Lung (tissue), 11 donors: ENCODE measurements at regions not wholly inside any gene's neighbourhood (a gene's known extent, or its start where the extent isn't known, plus 50 kb on each side); places are given as distances from the start of the nearest gene placed in this dataset.

Source experiments
- ATAC-seq: fragments of 200-7000 bp; cut with Tn5 transposase; one replicate; pipeline ENCODE4 v1.9.1; 2020; ENCODE audit warnings: moderate number of reproducible peaks; ENCODE audit not compliant: insufficient read depth, low FRiP score
- DNase-seq, 3 donors: peaks; one replicate each; pipeline ENCODE4 v3.0.0-alpha.2; 2013 to 2017
- H3K27ac ChIP-seq, 2 donors: one replicate each; pipeline ENCODE4 v1.5.1; 2013; ENCODE audit warnings: mild to moderate bottlenecking in 2 of 2, moderate library complexity in 2 of 2, control low read depth in 1 of 2, inconsistent platforms in 1 of 2, low read depth in 1 of 2, low read length in 1 of 2
- H3K27me3 ChIP-seq, 3 donors: one replicate each; pipeline ENCODE4 v1.5.1; 2013; ENCODE audit warnings: low read length in 2 of 3; ENCODE audit not compliant: control insufficient read depth in 3 of 3, insufficient read depth in 3 of 3
- H3K36me3 ChIP-seq, 4 donors: one replicate each; pipeline ENCODE4 v1.5.1; 2013; ENCODE audit warnings: low read length in 4 of 4, mild to moderate bottlenecking in 1 of 4, moderate library complexity in 1 of 4; ENCODE audit not compliant: control insufficient read depth in 4 of 4, insufficient read depth in 4 of 4
- H3K4me1 ChIP-seq, 5 donors: one replicate each; pipeline ENCODE4 v1.5.1; 2013; ENCODE audit warnings: low read length in 5 of 5, mild to moderate bottlenecking in 2 of 5, moderate library complexity in 1 of 5; ENCODE audit not compliant: control insufficient read depth in 5 of 5, insufficient read depth in 5 of 5
- H3K4me3 ChIP-seq: one replicate; pipeline ENCODE4 v1.5.1; 2013; ENCODE audit warnings: mild to moderate bottlenecking, control low read depth, moderate library complexity
- H3K9ac ChIP-seq, 2 donors: one replicate each; pipeline ENCODE4 v1.5.1; 2013; ENCODE audit warnings: low read length in 2 of 2, control low read depth in 1 of 2; ENCODE audit not compliant: insufficient read depth in 1 of 2
- H3K9me3 ChIP-seq, 4 donors: one replicate each; pipeline ENCODE4 v1.5.1; 2013; ENCODE audit warnings: low read length in 3 of 4, mild to moderate bottlenecking in 1 of 4, moderate library complexity in 1 of 4; ENCODE audit not compliant: control insufficient read depth in 4 of 4, insufficient read depth in 3 of 4
- WGBS, 2 donors: extraction: QIAGEN DNeasy Blood & Tissue Kit; methylation state at CpG; one replicate each; pipeline ENCODE4 v1.1.7; 2013; 5-methylcytosine and 5-hydroxymethylcytosine counted together
- TF ChIP-seq, protein P1 (sequence below): IDR thresholded peaks from 2 replicates; pipeline ENCODE4 v1.5.1; 2012; ENCODE audit warnings: mild to moderate bottlenecking; ENCODE audit errors: control extremely low read depth, extremely low read depth
- donor health status: control.
- donor health status: control.
- donor health status: Bipolar disorder and iron deficiency.
- donor health status: healthy.
- donor health status: DM: yes; HTN: yes; CAD: no.

DNA sequence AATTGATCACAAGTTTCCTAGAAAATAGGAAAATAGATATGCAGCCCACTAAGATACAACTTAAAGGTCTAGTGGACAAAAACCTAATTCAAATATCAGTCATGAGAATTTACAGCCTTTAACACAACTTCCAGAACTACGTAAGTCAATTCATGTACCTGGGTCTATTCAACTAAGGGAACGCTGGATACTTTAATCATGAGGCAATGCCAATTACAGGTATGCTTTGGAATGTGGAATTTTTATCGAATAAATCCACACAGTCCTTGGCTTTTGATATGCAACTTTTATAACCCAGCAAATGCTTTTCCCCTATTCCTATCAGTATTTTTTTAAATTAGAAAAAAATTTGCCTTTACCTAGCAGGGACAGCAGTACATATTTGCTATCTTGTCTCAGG is 289.5 kb upstream of the FAT3 start:
- H3K4me3 ChIP-seq = no peak overlapping the region
- WGBS, 2 donors = 84 to 96% methylated on average over 3 of the region's 3 CpGs
- H3K27me3 ChIP-seq = no peaks in the 10 kb centered on the region
- TF ChIP-seq, protein P1, sequence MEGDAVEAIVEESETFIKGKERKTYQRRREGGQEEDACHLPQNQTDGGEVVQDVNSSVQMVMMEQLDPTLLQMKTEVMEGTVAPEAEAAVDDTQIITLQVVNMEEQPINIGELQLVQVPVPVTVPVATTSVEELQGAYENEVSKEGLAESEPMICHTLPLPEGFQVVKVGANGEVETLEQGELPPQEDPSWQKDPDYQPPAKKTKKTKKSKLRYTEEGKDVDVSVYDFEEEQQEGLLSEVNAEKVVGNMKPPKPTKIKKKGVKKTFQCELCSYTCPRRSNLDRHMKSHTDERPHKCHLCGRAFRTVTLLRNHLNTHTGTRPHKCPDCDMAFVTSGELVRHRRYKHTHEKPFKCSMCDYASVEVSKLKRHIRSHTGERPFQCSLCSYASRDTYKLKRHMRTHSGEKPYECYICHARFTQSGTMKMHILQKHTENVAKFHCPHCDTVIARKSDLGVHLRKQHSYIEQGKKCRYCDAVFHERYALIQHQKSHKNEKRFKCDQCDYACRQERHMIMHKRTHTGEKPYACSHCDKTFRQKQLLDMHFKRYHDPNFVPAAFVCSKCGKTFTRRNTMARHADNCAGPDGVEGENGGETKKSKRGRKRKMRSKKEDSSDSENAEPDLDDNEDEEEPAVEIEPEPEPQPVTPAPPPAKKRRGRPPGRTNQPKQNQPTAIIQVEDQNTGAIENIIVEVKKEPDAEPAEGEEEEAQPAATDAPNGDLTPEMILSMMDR = no peak
- ATAC-seq (no peak), DNase-seq (no peak)
- no peak overlapping the region for H3K9ac ChIP-seq
- H3K36me3 ChIP-seq = no peaks in the 10 kb centered on the region
- no peaks in the 10 kb centered on the region for H3K9me3 ChIP-seq
- peaks cover 0 to 4% (median 0%) of the 10 kb centered on the region in 5 donors for H3K4me1 ChIP-seq
- H3K27ac ChIP-seq = no peak overlapping the region

DNA sequence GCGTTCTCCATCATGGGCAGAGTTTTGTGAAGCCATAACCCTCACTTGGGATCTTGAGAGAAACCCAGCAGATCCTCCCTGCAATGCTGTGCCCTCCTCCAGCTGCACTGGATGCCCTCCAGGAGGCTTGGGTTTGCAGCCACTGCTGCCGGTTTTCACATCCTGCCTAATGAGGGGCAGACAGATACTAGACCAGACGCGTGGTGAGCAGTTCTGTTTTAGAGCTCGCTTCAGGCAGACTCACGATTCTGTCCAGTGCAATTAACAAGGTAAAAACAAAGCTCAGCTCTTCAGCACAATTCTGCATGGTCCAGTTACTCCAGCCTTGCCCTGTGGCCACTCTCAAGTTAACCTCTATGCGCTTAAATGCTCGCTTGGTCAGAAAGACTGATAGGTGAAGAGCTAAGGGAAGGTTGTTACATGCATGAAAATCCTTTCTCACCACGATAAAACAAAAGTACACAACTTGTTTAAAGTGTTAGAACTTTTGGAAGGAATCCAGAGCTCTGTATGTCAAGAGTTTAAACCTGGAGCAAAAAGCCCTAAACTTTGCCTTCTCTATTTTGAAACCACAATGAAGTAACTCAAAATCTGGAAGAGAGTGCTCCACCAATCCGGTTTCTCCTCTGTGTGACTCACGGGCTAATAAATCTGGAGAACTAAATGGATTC is 292.3 kb upstream of the FAT3 start:
- no peaks in the 10 kb centered on the region for H3K9me3 ChIP-seq
- no peaks in the 10 kb centered on the region for H3K36me3 ChIP-seq
- H3K27ac ChIP-seq = no peak overlapping the region
- peak in 1 of 3 donors; percentile 54 for DNase-seq
- peak; percentile 48 for ATAC-seq
- 56 to 70% methylated on average over 11 of the region's 11 CpGs for WGBS, 2 donors
- H3K4me3 ChIP-seq = no peak overlapping the region
- no peaks in the 10 kb centered on the region for H3K27me3 ChIP-seq
- TF ChIP-seq, protein P1 = no peak
- peaks cover 0 to 4% (median 0%) of the 10 kb centered on the region in 5 donors for H3K4me1 ChIP-seq
- no peak overlapping the region for H3K9ac ChIP-seq

DNA sequence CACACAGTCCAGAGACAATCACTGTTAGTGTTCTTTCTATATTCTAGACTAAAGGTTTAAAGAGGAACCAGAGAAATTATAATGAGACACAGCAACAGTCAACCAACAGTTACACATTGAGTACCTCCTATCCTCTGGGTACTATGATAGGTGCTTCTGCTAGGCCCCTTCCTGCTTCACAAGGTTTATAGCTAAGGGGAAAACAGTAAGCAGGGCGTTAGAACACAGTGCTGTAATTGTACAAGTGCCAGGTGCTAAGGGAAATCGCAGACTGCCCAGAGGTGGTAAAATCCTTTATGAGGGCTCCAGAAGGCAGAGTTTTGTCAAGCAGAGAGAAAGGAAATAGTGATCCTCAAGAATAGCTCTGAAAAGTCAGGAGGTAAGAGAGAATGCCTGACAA is 297.2 kb upstream of the FAT3 start:
- Histone ChIP-seq H3K4me1 (peaks cover 0 to 4% (median 0%) of the 10 kb centered on the region in 5 donors), H3K4me3 (no peak overlapping the region), H3K27me3 (no peaks in the 10 kb centered on the region), H3K27ac (no peak overlapping the region), H3K9ac (no peak overlapping the region), H3K36me3 (no peaks in the 10 kb centered on the region), H3K9me3 (no peaks in the 10 kb centered on the region)
- 70% methylated on average over 2 of the region's 2 CpGs for WGBS, 2 donors
- ATAC-seq = no peak
- TF ChIP-seq, protein P1 = no peak
- no peak for DNase-seq

DNA sequence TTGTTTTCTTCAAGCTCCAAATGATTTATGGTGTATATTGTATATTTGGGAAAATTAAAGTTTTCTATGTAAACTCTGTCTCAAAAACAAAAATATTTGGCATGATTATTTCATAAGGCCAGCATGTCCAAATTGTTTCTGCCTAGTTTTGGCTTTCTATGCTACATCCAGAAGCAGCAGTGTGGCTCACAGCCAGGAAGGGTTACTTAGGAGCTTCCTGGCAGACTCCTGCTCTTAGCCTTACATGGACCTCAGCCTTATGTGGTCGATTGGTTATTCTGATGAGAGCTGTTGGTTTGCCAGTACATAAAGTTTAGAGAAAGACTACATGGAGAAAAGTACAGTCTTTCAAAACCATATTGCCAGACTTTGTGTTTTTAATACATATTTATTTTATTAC is 297.7 kb upstream of the FAT3 start:
- TF ChIP-seq, protein P1 = no peak
- DNase-seq (peak; percentile 74 to 82 (median 79)), ATAC-seq (no peak)
- WGBS, 2 donors = 42 to 76% methylated on average over 1 of the region's 1 CpG
- Histone ChIP-seq H3K4me3 (no peak overlapping the region), H3K9me3 (no peaks in the 10 kb centered on the region), H3K27ac (no peak overlapping the region), H3K36me3 (no peaks in the 10 kb centered on the region), H3K27me3 (no peaks in the 10 kb centered on the region), H3K4me1 (peaks cover 0 to under 1% (median 0%) of the 10 kb centered on the region in 5 donors), H3K9ac (no peak overlapping the region)
